ENCODE measurements at regions not wholly inside any gene's neighbourhood (a gene's known extent, or its start where the extent isn't known, plus 50 kb on each side); places are given as distances from the start of the nearest gene placed in this dataset.

DNA sequence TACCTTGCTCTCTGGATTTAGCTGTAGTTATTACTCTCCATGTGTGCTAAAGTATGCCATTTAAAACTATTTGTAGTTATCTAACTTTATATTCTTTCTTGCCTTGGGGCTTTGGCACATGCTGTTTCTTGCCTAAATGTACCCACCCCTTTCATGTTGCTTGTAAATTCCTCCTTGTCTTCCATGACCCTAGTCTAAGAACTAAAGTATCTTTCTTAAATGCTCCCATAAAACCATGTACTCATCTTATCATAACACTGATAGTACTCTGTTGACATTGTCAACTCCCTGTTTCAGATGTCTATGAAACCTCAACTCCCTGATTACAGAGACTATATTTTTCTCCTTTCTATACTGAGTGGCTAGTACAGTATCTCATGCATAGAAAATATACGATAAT is 564.9 kb upstream of the IRAK1BP1 start:
- TF ChIP-seq, protein P1, sequence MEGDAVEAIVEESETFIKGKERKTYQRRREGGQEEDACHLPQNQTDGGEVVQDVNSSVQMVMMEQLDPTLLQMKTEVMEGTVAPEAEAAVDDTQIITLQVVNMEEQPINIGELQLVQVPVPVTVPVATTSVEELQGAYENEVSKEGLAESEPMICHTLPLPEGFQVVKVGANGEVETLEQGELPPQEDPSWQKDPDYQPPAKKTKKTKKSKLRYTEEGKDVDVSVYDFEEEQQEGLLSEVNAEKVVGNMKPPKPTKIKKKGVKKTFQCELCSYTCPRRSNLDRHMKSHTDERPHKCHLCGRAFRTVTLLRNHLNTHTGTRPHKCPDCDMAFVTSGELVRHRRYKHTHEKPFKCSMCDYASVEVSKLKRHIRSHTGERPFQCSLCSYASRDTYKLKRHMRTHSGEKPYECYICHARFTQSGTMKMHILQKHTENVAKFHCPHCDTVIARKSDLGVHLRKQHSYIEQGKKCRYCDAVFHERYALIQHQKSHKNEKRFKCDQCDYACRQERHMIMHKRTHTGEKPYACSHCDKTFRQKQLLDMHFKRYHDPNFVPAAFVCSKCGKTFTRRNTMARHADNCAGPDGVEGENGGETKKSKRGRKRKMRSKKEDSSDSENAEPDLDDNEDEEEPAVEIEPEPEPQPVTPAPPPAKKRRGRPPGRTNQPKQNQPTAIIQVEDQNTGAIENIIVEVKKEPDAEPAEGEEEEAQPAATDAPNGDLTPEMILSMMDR (IDR thresholded peaks at IDR 0.05; ENCODE audit: low read depth, low read length) = no peak
- TF ChIP-seq EZH2phosphoT487 (IDR thresholded peaks at IDR 0.05; ENCODE audit: low read depth) = no peak
